Keratinocyte (primary cell): ENCODE measurements at regions not wholly inside any gene's neighbourhood (a gene's known extent, or its start where the extent isn't known, plus 50 kb on each side); places are given as distances from the start of the nearest gene placed in this dataset.

Experiments
- EZH2 ChIP-seq: IDR thresholded peaks from one replicate; pipeline ENCODE4 v1.6.1; 2012; ENCODE audit warnings: inconsistent platforms, mild to moderate bottlenecking, low read length, moderate library complexity
- TF ChIP-seq, protein P1 (sequence below), 3 experiments: IDR thresholded peaks in 1 of 3; conservative IDR thresholded peaks in 1 of 3; optimal IDR thresholded peaks in 1 of 3; 2 replicates in 2 of 3; 3 replicates in 1 of 3; pipeline versions ENCODE3 to v1.5.1; 2011; ENCODE audit warnings: low read length in 3 of 3, mild to moderate bottlenecking in 3 of 3, moderate library complexity in 2 of 3, control low read depth in 1 of 3, inconsistent platforms in 1 of 3; ENCODE audit not compliant: insufficient read depth in 2 of 3; ENCODE audit errors: extremely low read depth in 1 of 3

DNA sequence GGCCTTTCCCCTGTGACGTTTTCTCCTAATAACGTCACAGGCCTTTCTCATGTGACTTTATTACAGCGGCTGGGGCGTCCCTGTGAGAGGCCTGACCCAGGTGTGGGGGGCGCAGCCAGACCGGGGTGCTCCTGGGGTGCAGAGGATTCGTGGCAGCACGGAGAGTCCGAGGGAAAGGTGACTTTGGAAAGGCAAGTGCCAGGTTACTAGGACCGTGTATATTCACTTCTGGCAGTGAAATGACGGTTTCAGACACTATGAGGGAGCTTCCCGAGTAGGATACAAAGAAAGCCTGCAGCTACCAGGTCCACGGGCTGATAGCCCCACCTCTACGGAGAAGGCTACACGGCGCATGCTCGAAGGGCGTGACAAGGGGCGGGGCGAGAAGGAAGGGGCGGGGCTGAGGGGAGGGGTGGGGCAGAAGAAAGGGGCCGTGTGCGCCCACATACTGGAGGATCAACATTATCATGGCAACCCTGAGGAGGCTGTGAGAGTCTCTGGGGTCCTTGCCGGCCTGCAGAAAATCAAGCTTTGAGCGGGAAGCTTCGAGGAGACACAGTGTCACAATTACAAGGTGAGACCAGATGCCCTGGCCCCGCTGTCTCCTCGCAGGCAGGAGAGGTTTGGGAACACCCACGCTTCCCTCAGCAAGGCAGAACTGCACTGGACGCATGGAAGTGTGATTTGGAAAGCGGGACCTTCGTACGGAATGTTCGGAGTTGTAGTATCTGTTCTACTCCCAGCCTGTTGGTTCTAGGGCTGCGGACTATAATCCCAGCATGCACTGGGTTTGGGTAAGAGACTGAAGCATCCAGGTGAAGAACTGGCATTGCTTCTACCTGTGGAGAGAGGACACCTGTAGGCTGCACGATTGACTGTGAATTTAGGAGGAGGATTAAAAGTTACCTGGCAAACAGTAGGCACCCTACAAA lies 54.4 kb upstream of the ZNF337 start:
- TF ChIP-seq, protein P1, sequence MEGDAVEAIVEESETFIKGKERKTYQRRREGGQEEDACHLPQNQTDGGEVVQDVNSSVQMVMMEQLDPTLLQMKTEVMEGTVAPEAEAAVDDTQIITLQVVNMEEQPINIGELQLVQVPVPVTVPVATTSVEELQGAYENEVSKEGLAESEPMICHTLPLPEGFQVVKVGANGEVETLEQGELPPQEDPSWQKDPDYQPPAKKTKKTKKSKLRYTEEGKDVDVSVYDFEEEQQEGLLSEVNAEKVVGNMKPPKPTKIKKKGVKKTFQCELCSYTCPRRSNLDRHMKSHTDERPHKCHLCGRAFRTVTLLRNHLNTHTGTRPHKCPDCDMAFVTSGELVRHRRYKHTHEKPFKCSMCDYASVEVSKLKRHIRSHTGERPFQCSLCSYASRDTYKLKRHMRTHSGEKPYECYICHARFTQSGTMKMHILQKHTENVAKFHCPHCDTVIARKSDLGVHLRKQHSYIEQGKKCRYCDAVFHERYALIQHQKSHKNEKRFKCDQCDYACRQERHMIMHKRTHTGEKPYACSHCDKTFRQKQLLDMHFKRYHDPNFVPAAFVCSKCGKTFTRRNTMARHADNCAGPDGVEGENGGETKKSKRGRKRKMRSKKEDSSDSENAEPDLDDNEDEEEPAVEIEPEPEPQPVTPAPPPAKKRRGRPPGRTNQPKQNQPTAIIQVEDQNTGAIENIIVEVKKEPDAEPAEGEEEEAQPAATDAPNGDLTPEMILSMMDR (optimal IDR thresholded peaks at IDR 0.05 in 1 of 3, IDR thresholded peaks at IDR 0.05 in 1 of 3, conservative IDR thresholded peaks at IDR 0.05 in 1 of 3; ENCODE audit: extremely low read depth in 1 of 3, insufficient read depth in 2 of 3, low read length in 3 of 3) = no peak
- TF ChIP-seq EZH2 = no peak
